ENCODE measurements at regions not wholly inside any gene's neighbourhood (a gene's known extent, or its start where the extent isn't known, plus 50 kb on each side); places are given as distances from the start of the nearest gene placed in this dataset.

- H3K36me3 ChIP-seq: no peaks in the 10 kb centered on the region
- no peaks in the 10 kb centered on the region for H3K4me1 ChIP-seq
- WGBS: 95% methylated on average over 3 of the region's 3 CpGs
- DNase-seq (ENCODE audit: low spot score in 2 of 2): no peak
- no peaks in the 10 kb centered on the region for H3K9me3 ChIP-seq
- no peak overlapping the region for H3K27ac ChIP-seq
- no peak for TF ChIP-seq POLR2AphosphoS5 (IDR thresholded peaks at IDR 0.05)
- TF ChIP-seq EP300 (IDR thresholded peaks at IDR 0.05): no peak
- TF ChIP-seq POLR2A (IDR thresholded peaks at IDR 0.05): no peak
- TF ChIP-seq CTCF (IDR thresholded peaks at IDR 0.05): no peak
- H3K4me3 ChIP-seq: no peak overlapping the region
- H3K27me3 ChIP-seq: no peaks in the 10 kb centered on the region
Observed at GRCh38 chr4:94014484-94015136, 186.1 kb downstream of the ATOH1 start.

- DNase-seq (ENCODE audit: low spot score in 2 of 2): no peak
- H3K27me3 ChIP-seq: no peaks in the 10 kb centered on the region
- TF ChIP-seq CTCF (IDR thresholded peaks at IDR 0.05) (no peak), EP300 (IDR thresholded peaks at IDR 0.05) (no peak), POLR2A (IDR thresholded peaks at IDR 0.05) (no peak), POLR2AphosphoS5 (IDR thresholded peaks at IDR 0.05) (no peak)
- H3K4me1 ChIP-seq: no peaks in the 10 kb centered on the region
- 59% methylated on average over 1 of the region's 1 CpG for WGBS
- H3K36me3 ChIP-seq: no peaks in the 10 kb centered on the region
- H3K4me3 ChIP-seq: no peak overlapping the region
- H3K9me3 ChIP-seq: no peaks in the 10 kb centered on the region
- H3K27ac ChIP-seq: no peak overlapping the region
Observed at GRCh38 chr4:94015956-94016355, 187.4 kb downstream of the ATOH1 start.

GRCh38 chr4:94032754-94033153 lies 174.9 kb upstream of the SMARCAD1 start:
- H3K4me3 ChIP-seq: no peak overlapping the region
- H3K27ac ChIP-seq: no peak overlapping the region
- H3K36me3 ChIP-seq: no peaks in the 10 kb centered on the region
- WGBS: 41% methylated on average over 2 of the region's 2 CpGs
- no peaks in the 10 kb centered on the region for H3K9me3 ChIP-seq
- H3K4me1 ChIP-seq: no peaks in the 10 kb centered on the region
- no peaks in the 10 kb centered on the region for H3K27me3 ChIP-seq
- no peak for DNase-seq (ENCODE audit: low spot score in 2 of 2)
- no peak for TF ChIP-seq CTCF (IDR thresholded peaks at IDR 0.05)
- no peak for TF ChIP-seq POLR2AphosphoS5 (IDR thresholded peaks at IDR 0.05)
- no peak for TF ChIP-seq POLR2A (IDR thresholded peaks at IDR 0.05)
- no peak for TF ChIP-seq EP300 (IDR thresholded peaks at IDR 0.05)

GRCh38 chr4:94036964-94037363 lies 170.7 kb upstream of the SMARCAD1 start:
- no peak overlapping the region for H3K27ac ChIP-seq
- H3K27me3 ChIP-seq: no peaks in the 10 kb centered on the region
- no peak overlapping the region for H3K4me3 ChIP-seq
- no peaks in the 10 kb centered on the region for H3K4me1 ChIP-seq
- DNase-seq (ENCODE audit: low spot score in 2 of 2): no peak
- H3K9me3 ChIP-seq: no peaks in the 10 kb centered on the region
- no peaks in the 10 kb centered on the region for H3K36me3 ChIP-seq
- WGBS: 77% methylated on average over 2 of the region's 2 CpGs
- TF ChIP-seq CTCF (IDR thresholded peaks at IDR 0.05) (no peak), POLR2AphosphoS5 (IDR thresholded peaks at IDR 0.05) (no peak), POLR2A (IDR thresholded peaks at IDR 0.05) (no peak), EP300 (IDR thresholded peaks at IDR 0.05) (no peak)

- TF ChIP-seq EP300 (IDR thresholded peaks at IDR 0.05) (no peak), CTCF (IDR thresholded peaks at IDR 0.05) (no peak), POLR2A (IDR thresholded peaks at IDR 0.05) (no peak), POLR2AphosphoS5 (IDR thresholded peaks at IDR 0.05) (no peak)
- no peak for DNase-seq (ENCODE audit: low spot score in 2 of 2)
- WGBS: 72% methylated on average over 3 of the region's 3 CpGs
- no peaks in the 10 kb centered on the region for H3K27me3 ChIP-seq
- no peaks in the 10 kb centered on the region for H3K4me1 ChIP-seq
- H3K4me3 ChIP-seq: no peak overlapping the region
- H3K27ac ChIP-seq: no peak overlapping the region
- H3K36me3 ChIP-seq: no peaks in the 10 kb centered on the region
- no peaks in the 10 kb centered on the region for H3K9me3 ChIP-seq
Observed at GRCh38 chr4:94038195-94038594, 169.5 kb upstream of the SMARCAD1 start.

Data from suprapubic skin (tissue), 4 donors.